ENCODE measurements at regions not wholly inside any gene's neighbourhood (a gene's known extent, or its start where the extent isn't known, plus 50 kb on each side); places are given as distances from the start of the nearest gene placed in this dataset.

GRCh38 chr17:55668312-55668920 lies 54.2 kb downstream of the TMEM100 start:
- Mint-ChIP-seq H3K9me3 (ENCODE audit: low read depth) (no peaks in the 10 kb centered on the region), H3K36me3 (no peaks in the 10 kb centered on the region), H3K27me3 (peaks cover 14% of the 10 kb centered on the region), H3K4me1 (ENCODE audit: low read depth) (no peaks in the 10 kb centered on the region), H3K4me3 (no peak overlapping the region), H3K27ac (no peak overlapping the region)

- Mint-ChIP-seq H3K4me3 (no peak overlapping the region), H3K27me3 (peaks cover 22% of the 10 kb centered on the region), H3K27ac (no peak overlapping the region), H3K36me3 (no peaks in the 10 kb centered on the region), H3K4me1 (ENCODE audit: low read depth) (no peaks in the 10 kb centered on the region), H3K9me3 (ENCODE audit: low read depth) (no peaks in the 10 kb centered on the region)
These were observed 55.9 kb downstream of the TMEM100 start for GRCh38 chr17:55666806-55667205.

- Mint-ChIP-seq H3K27me3 (peaks cover 15% of the 10 kb centered on the region), H3K36me3 (no peaks in the 10 kb centered on the region), H3K27ac (no peak overlapping the region), H3K4me1 (ENCODE audit: low read depth) (no peaks in the 10 kb centered on the region), H3K9me3 (ENCODE audit: low read depth) (no peaks in the 10 kb centered on the region), H3K4me3 (no peak overlapping the region)
These were observed 58.4 kb downstream of the TMEM100 start for GRCh38 chr17:55664287-55664686.

GRCh38 chr17:55663400-55663799 lies 59.3 kb downstream of the TMEM100 start:
- H3K4me3 Mint-ChIP-seq = no peak overlapping the region
- H3K4me1 Mint-ChIP-seq (ENCODE audit: low read depth) = no peaks in the 10 kb centered on the region
- H3K27me3 Mint-ChIP-seq = peaks cover 15% of the 10 kb centered on the region
- no peaks in the 10 kb centered on the region for H3K36me3 Mint-ChIP-seq
- no peak overlapping the region for H3K27ac Mint-ChIP-seq
- H3K9me3 Mint-ChIP-seq (ENCODE audit: low read depth) = no peaks in the 10 kb centered on the region

- no peaks in the 10 kb centered on the region for H3K36me3 Mint-ChIP-seq
- H3K27me3 Mint-ChIP-seq = peaks cover 15% of the 10 kb centered on the region
- H3K4me3 Mint-ChIP-seq = no peak overlapping the region
- H3K4me1 Mint-ChIP-seq (ENCODE audit: low read depth) = no peaks in the 10 kb centered on the region
- no peak overlapping the region for H3K27ac Mint-ChIP-seq
- no peaks in the 10 kb centered on the region for H3K9me3 Mint-ChIP-seq (ENCODE audit: low read depth)
These were observed 60.5 kb downstream of the TMEM100 start for GRCh38 chr17:55661963-55662834.

- no peak overlapping the region for H3K27ac Mint-ChIP-seq
- no peaks in the 10 kb centered on the region for H3K36me3 Mint-ChIP-seq
- H3K27me3 Mint-ChIP-seq = peaks cover 15% of the 10 kb centered on the region
- no peak overlapping the region for H3K4me3 Mint-ChIP-seq
- H3K9me3 Mint-ChIP-seq (ENCODE audit: low read depth) = no peaks in the 10 kb centered on the region
- H3K4me1 Mint-ChIP-seq (ENCODE audit: low read depth) = no peaks in the 10 kb centered on the region
These were observed 61.4 kb downstream of the TMEM100 start for GRCh38 chr17:55661256-55661758.

- Mint-ChIP-seq H3K4me1 (ENCODE audit: low read depth) (no peaks in the 10 kb centered on the region), H3K9me3 (ENCODE audit: low read depth) (no peaks in the 10 kb centered on the region), H3K27ac (no peak overlapping the region), H3K4me3 (no peak overlapping the region), H3K27me3 (peaks cover 14% of the 10 kb centered on the region), H3K36me3 (no peaks in the 10 kb centered on the region)
These were observed 62.3 kb downstream of the TMEM100 start for GRCh38 chr17:55660178-55660886.

GRCh38 chr17:55659661-55660060 lies 63.0 kb downstream of the TMEM100 start:
- Mint-ChIP-seq H3K27me3 (peaks cover 14% of the 10 kb centered on the region), H3K9me3 (ENCODE audit: low read depth) (no peaks in the 10 kb centered on the region), H3K27ac (no peak overlapping the region), H3K36me3 (no peaks in the 10 kb centered on the region), H3K4me1 (ENCODE audit: low read depth) (no peaks in the 10 kb centered on the region), H3K4me3 (no peak overlapping the region)

GRCh38 chr17:55655777-55656176 lies 66.9 kb downstream of the TMEM100 start:
- Mint-ChIP-seq H3K4me3 (no peak overlapping the region), H3K9me3 (ENCODE audit: low read depth) (no peaks in the 10 kb centered on the region), H3K36me3 (no peaks in the 10 kb centered on the region), H3K4me1 (ENCODE audit: low read depth) (no peaks in the 10 kb centered on the region), H3K27me3 (peaks cover 6% of the 10 kb centered on the region), H3K27ac (no peak overlapping the region)

GRCh38 chr17:55654821-55655220 lies 67.8 kb downstream of the TMEM100 start:
- Mint-ChIP-seq H3K9me3 (ENCODE audit: low read depth) (no peaks in the 10 kb centered on the region), H3K36me3 (no peaks in the 10 kb centered on the region), H3K27me3 (peaks cover 4% of the 10 kb centered on the region), H3K4me1 (ENCODE audit: low read depth) (no peaks in the 10 kb centered on the region), H3K27ac (no peak overlapping the region), H3K4me3 (no peak overlapping the region)

GRCh38 chr17:55654022-55654421 lies 68.6 kb downstream of the TMEM100 start:
- Mint-ChIP-seq H3K27ac (no peak overlapping the region), H3K36me3 (no peaks in the 10 kb centered on the region), H3K4me3 (no peak overlapping the region), H3K4me1 (ENCODE audit: low read depth) (no peaks in the 10 kb centered on the region), H3K9me3 (ENCODE audit: low read depth) (no peaks in the 10 kb centered on the region), H3K27me3 (peaks cover 4% of the 10 kb centered on the region)

GRCh38 chr17:55652825-55653224 lies 69.8 kb downstream of the TMEM100 start:
- no peak overlapping the region for H3K4me3 Mint-ChIP-seq
- no peak overlapping the region for H3K27ac Mint-ChIP-seq
- H3K36me3 Mint-ChIP-seq = no peaks in the 10 kb centered on the region
- peaks cover 4% of the 10 kb centered on the region for H3K27me3 Mint-ChIP-seq
- no peaks in the 10 kb centered on the region for H3K4me1 Mint-ChIP-seq (ENCODE audit: low read depth)
- H3K9me3 Mint-ChIP-seq (ENCODE audit: low read depth) = no peaks in the 10 kb centered on the region

GRCh38 chr17:55652114-55652823 lies 70.4 kb downstream of the TMEM100 start:
- no peaks in the 10 kb centered on the region for H3K4me1 Mint-ChIP-seq (ENCODE audit: low read depth)
- no peak overlapping the region for H3K4me3 Mint-ChIP-seq
- no peak overlapping the region for H3K27ac Mint-ChIP-seq
- H3K27me3 Mint-ChIP-seq = peaks cover 5% of the 10 kb centered on the region
- H3K9me3 Mint-ChIP-seq (ENCODE audit: low read depth) = no peaks in the 10 kb centered on the region
- H3K36me3 Mint-ChIP-seq = no peaks in the 10 kb centered on the region

- Mint-ChIP-seq H3K4me1 (ENCODE audit: low read depth) (no peaks in the 10 kb centered on the region), H3K27me3 (peaks cover 3% of the 10 kb centered on the region), H3K36me3 (no peaks in the 10 kb centered on the region)
These were observed 72.6 kb downstream of the TMEM100 start for GRCh38 chr17:55649957-55650597.

More at GRCh38 chr17:55649957-55650597, 72.6 kb downstream of the TMEM100 start:
- H3K27ac Mint-ChIP-seq = no peak overlapping the region
- H3K4me3 Mint-ChIP-seq = no peak overlapping the region
- H3K9me3 Mint-ChIP-seq (ENCODE audit: low read depth) = no peaks in the 10 kb centered on the region

Data from activated naive CD8-positive, alpha-beta T cell (primary cell).